Gastroesophageal sphincter (tissue), 4 donors: ENCODE measurements at regions not wholly inside any gene's neighbourhood (a gene's known extent, or its start where the extent isn't known, plus 50 kb on each side); places are given as distances from the start of the nearest gene placed in this dataset.
"Not testable (repeated sequence)": the region's sequence is repeated elsewhere in the genome, so short reads cannot be mapped to it uniquely, and the experiment has no call there.

ENCODE experiments used
- ATAC-seq: fragments of 150-250 bp; one replicate; pipeline ENCODE4 v1.9.1; 2016; ENCODE audit warnings: mild to moderate bottlenecking, moderate library complexity
- H3K27ac ChIP-seq, 4 donors: fragments of 200-600 bp; sonication (generic) in 3 of 4; 1 replicate in 3 of 4; 2 replicates in 1 of 4; pipeline ENCODE4 v1.5.1; 2016 to 2019
- H3K27me3 ChIP-seq: fragments of 200-600 bp; sonication (generic); one replicate; pipeline ENCODE4 v1.5.1; 2019
- H3K36me3 ChIP-seq, 2 donors: fragments of 200-600 bp; sonication (generic); one replicate each; pipeline ENCODE4 v1.5.1; 2019; ENCODE audit warnings: control low read depth in 1 of 2
- H3K4me1 ChIP-seq, 3 donors: fragments of 200-600 bp; sonication (generic); 1 replicate in 2 of 3; 2 replicates in 1 of 3; pipeline ENCODE4 v1.5.1; 2016 to 2019; ENCODE audit warnings: control low read depth in 2 of 3
- H3K4me3 ChIP-seq, 2 donors: fragments of 200-600 bp; sonication (generic); one replicate each; pipeline ENCODE4 v1.5.1; 2019; ENCODE audit warnings: mild to moderate bottlenecking in 1 of 2, moderate library complexity in 1 of 2
- H3K9me3 ChIP-seq, 3 donors: fragments of 200-600 bp; sonication (generic); one replicate each; pipeline ENCODE4 v1.5.1; 2017 to 2019; ENCODE audit warnings: control low read depth in 2 of 3
- CTCF ChIP-seq, 4 experiments: fragments of 200-600 bp in 2 of 4; fragments of 450-650 bp in 2 of 4; sonication (generic) in 1 of 4; IDR thresholded peaks; one replicate each; pipeline ENCODE4 v1.5.1; 2017 to 2019; ENCODE audit warnings: antibody characterized with exemption in 4 of 4, mild to moderate bottlenecking in 2 of 4, moderate library complexity in 2 of 4
- EP300 ChIP-seq: sonication (generic); formaldehyde crosslinking; IDR thresholded peaks from one replicate; pipeline ENCODE4 v1.6.1; 2017; ENCODE audit warnings: antibody characterized with exemption, mild to moderate bottlenecking
- POLR2A ChIP-seq, 2 donors: fragments of 450-650 bp; IDR thresholded peaks; one replicate each; pipeline ENCODE4 v1.6.1; 2017; ENCODE audit warnings: antibody characterized with exemption in 2 of 2, mild to moderate bottlenecking in 2 of 2, moderate library complexity in 1 of 2
- POLR2AphosphoS5 ChIP-seq: sonication (generic); formaldehyde crosslinking; IDR thresholded peaks from one replicate; pipeline ENCODE4 v1.6.1; 2017; ENCODE audit warnings: antibody characterized with exemption
- WGBS, 2 donors: methylation state at CpG; one replicate each; pipeline ENCODE4 v1.1.5; 2018; ENCODE audit warnings: low coverage in 1 of 2; 5-methylcytosine and 5-hydroxymethylcytosine counted together

GRCh38 chr2:7693246-7694075 is 776.2 kb downstream of the RNF144A start:
- Histone ChIP-seq H3K4me3 (no peak overlapping the region), H3K27ac (no peak overlapping the region), H3K9me3 (no peaks in the 10 kb centered on the region), H3K27me3 (no peaks in the 10 kb centered on the region), H3K4me1 (no peaks in the 10 kb centered on the region), H3K36me3 (no peaks in the 10 kb centered on the region)
- TF ChIP-seq POLR2A (IDR thresholded peaks at IDR 0.05) (no peak), CTCF (IDR thresholded peaks at IDR 0.05) (no peak), POLR2AphosphoS5 (no peak), EP300 (no peak)
- no peak for ATAC-seq
- WGBS, 2 donors = 79 to 83% methylated on average over 1 to 9 of the region's 9 CpGs

GRCh38 chr2:7694076-7694985 is 777.1 kb downstream of the RNF144A start:
- no peak overlapping the region for H3K4me3 ChIP-seq
- no peaks in the 10 kb centered on the region for H3K9me3 ChIP-seq
- TF ChIP-seq CTCF (IDR thresholded peaks at IDR 0.05) (no peak), POLR2A (IDR thresholded peaks at IDR 0.05) (no peak), POLR2AphosphoS5 (no peak), EP300 (no peak)
- H3K27me3 ChIP-seq = no peaks in the 10 kb centered on the region
- H3K27ac ChIP-seq = no peak overlapping the region
- H3K36me3 ChIP-seq = no peaks in the 10 kb centered on the region
- ATAC-seq = no peak
- no peaks in the 10 kb centered on the region for H3K4me1 ChIP-seq
- 82 to 84% methylated on average over 8 to 9 of the region's 12 CpGs for WGBS, 2 donors

- not testable (repeated sequence) for ATAC-seq, H3K9me3 ChIP-seq, H3K36me3 ChIP-seq, H3K27me3 ChIP-seq, H3K27ac ChIP-seq, H3K4me3 ChIP-seq, H3K4me1 ChIP-seq
- WGBS, 2 donors = 81 to 97% methylated on average over 3 to 6 of the region's 6 CpGs
Measured at GRCh38 chr2:7696556-7696955, 779.3 kb downstream of the RNF144A start.

- H3K27ac ChIP-seq = no peak overlapping the region
- no peak for ATAC-seq
- H3K27me3 ChIP-seq = no peaks in the 10 kb centered on the region
- no peaks in the 10 kb centered on the region for H3K9me3 ChIP-seq
- WGBS, 2 donors = 79 to 86% methylated on average over 2 to 8 of the region's 9 CpGs
- H3K4me1 ChIP-seq = no peaks in the 10 kb centered on the region
- no peaks in the 10 kb centered on the region for H3K36me3 ChIP-seq
- TF ChIP-seq CTCF (IDR thresholded peaks at IDR 0.05) (no peak), POLR2A (IDR thresholded peaks at IDR 0.05) (no peak), EP300 (no peak), POLR2AphosphoS5 (no peak)
- H3K4me3 ChIP-seq = no peak overlapping the region
Measured at GRCh38 chr2:7697052-7697451, 779.8 kb downstream of the RNF144A start.

GRCh38 chr2:7701791-7702190 is 784.6 kb downstream of the RNF144A start:
- H3K36me3 ChIP-seq = no peaks in the 10 kb centered on the region
- WGBS, 2 donors = 86 to 100% methylated on average over 1 of the region's 1 CpG

More at GRCh38 chr2:7701791-7702190, 784.6 kb downstream of the RNF144A start:
- Histone ChIP-seq H3K27me3 (no peaks in the 10 kb centered on the region), H3K9me3 (no peaks in the 10 kb centered on the region), H3K27ac (no peak overlapping the region), H3K4me3 (no peak overlapping the region), H3K4me1 (no peaks in the 10 kb centered on the region)
- ATAC-seq = no peak
- no peak for TF ChIP-seq POLR2AphosphoS5
- no peak for TF ChIP-seq EP300
- no peak for TF ChIP-seq POLR2A (IDR thresholded peaks at IDR 0.05)
- TF ChIP-seq CTCF (IDR thresholded peaks at IDR 0.05) = no peak
